Right cardiac atrium (tissue), 5 donors: ENCODE measurements at regions not wholly inside any gene's neighbourhood (a gene's known extent, or its start where the extent isn't known, plus 50 kb on each side); places are given as distances from the start of the nearest gene placed in this dataset.

ENCODE experiments used
- ATAC-seq, 2 donors: fragments of 200-7000 bp; cut with Tn5 transposase; one replicate each; pipeline versions ENCODE4 v1.8.0 to v1.9.1; 2020; ENCODE audit warnings: moderate library complexity in 2 of 2, mild to moderate bottlenecking in 1 of 2
- DNase-seq, 3 donors: peaks; one replicate each; pipeline ENCODE4 v3.0.0-alpha.2; 2020
- H3K27ac ChIP-seq: one replicate; pipeline ENCODE4 v1.5.1; 2013; ENCODE audit warnings: mild to moderate bottlenecking, low read length, control low read depth, moderate library complexity
- H3K27me3 ChIP-seq: one replicate; pipeline ENCODE4 v1.6.1; 2013; ENCODE audit not compliant: control insufficient read depth, insufficient read depth
- H3K4me1 ChIP-seq: one replicate; pipeline ENCODE4 v1.6.1; 2013; ENCODE audit warnings: low read length; ENCODE audit not compliant: control insufficient read depth, insufficient read depth
- H3K4me3 ChIP-seq: one replicate; pipeline ENCODE4 v1.5.1; 2013; ENCODE audit warnings: low read length, control low read depth
- H3K9me3 ChIP-seq: one replicate; pipeline ENCODE4 v1.6.1; 2013; ENCODE audit warnings: low read length; ENCODE audit not compliant: control insufficient read depth
- WGBS: extraction: QIAGEN DNeasy Blood & Tissue Kit; methylation state at CpG from one replicate; pipeline ENCODE4 v1.1.7; 2013; 5-methylcytosine and 5-hydroxymethylcytosine counted together
- intact Hi-C, 4 donors: fragments of 100-400 bp; cut with DNase I; formaldehyde crosslinking; loops; one replicate each; pipeline versions ENCODE4 v1.11.0 to v1.14.0; 2022 to 2023
- donor health status: healthy with polysubstance abuse.
- donor health status: DM: no; HTN: yes; CAD: no.
- donor health status: DM: no; HTN: no; CAD: no.
- donor health status: DM: no; HTN: yes; CAD: no; lungs with severe emphysema.
- donor health status: DM: yes; HTN: yes; CAD: no.

DNA sequence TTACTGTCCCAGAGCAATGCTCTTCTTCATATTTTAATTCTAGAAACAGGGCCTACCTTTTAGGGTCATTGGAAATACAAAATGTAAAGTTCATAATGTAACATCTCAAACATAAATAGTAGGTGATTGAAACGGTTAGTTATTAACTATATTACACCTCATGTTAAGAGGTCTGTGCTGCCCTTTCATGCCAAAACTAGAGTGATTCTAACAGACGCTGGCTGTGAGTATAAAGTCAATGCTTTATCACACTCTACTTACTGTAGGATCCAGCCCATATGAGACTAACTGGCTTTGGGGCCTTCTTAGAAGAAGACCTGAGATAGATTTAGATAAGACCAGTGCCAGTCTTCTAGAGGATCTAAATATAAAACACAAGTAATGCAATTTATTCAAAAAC lies 966.1 kb upstream of the SORCS1 start:
- 64% methylated on average over 2 of the region's 2 CpGs for WGBS
- DNase-seq (no peak), ATAC-seq (no peak)

GRCh38 chr10:108112218-108112617 lies 947.7 kb upstream of the SORCS1 start:
- 35% methylated on average over 2 of the region's 2 CpGs for WGBS
- Histone ChIP-seq H3K4me1 (no peaks in the 10 kb centered on the region), H3K27me3 (no peaks in the 10 kb centered on the region), H3K4me3 (no peak overlapping the region), H3K9me3 (no peaks in the 10 kb centered on the region), H3K27ac (no peak overlapping the region)
- DNase-seq (no peak), ATAC-seq (no peak)
- intact Hi-C loops, result no loop called here

More for the DNA sequence above, 966.1 kb upstream of the SORCS1 start:
- Histone ChIP-seq H3K9me3 (no peaks in the 10 kb centered on the region), H3K4me3 (no peak overlapping the region), H3K4me1 (no peaks in the 10 kb centered on the region), H3K27me3 (no peaks in the 10 kb centered on the region), H3K27ac (no peak overlapping the region)
- intact Hi-C loops, result no loop called here

DNA sequence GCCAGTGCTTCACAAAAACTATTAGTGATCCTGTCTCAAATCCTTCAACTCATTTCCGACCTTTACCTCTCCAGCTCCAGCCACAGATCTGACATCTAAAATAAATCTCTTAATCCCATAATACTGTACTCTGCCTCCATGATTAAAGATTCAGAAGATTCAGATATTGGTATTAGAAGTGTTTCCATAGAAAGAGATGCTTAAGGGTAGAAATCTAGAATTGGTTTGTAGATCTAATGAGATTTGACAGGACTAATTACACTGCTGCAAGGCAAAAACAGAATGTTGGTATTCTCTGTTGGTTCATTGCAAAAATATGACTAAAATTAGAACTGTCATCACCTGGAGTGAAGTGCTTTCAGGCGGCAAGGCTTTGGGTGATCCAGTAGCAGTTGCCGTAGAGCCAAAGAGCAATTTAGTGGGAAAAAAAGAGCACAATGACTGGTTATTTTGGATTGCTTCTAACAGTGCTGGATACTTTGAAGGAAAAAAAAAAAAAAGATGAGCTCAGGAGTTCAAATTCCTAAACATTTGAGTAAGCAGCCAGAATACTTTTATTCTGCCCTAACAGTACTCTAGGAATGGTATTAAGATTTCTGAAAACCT lies 940.1 kb upstream of the SORCS1 start:
- no peaks in the 10 kb centered on the region for H3K27me3 ChIP-seq
- H3K27ac ChIP-seq, result no peak overlapping the region
- intact Hi-C loops, result no loop called here
- 49% methylated on average over 3 of the region's 3 CpGs for WGBS
- H3K9me3 ChIP-seq, result no peaks in the 10 kb centered on the region
- H3K4me3 ChIP-seq, result no peak overlapping the region
- no peaks in the 10 kb centered on the region for H3K4me1 ChIP-seq
- DNase-seq, result no peak
- no peak for ATAC-seq

DNA sequence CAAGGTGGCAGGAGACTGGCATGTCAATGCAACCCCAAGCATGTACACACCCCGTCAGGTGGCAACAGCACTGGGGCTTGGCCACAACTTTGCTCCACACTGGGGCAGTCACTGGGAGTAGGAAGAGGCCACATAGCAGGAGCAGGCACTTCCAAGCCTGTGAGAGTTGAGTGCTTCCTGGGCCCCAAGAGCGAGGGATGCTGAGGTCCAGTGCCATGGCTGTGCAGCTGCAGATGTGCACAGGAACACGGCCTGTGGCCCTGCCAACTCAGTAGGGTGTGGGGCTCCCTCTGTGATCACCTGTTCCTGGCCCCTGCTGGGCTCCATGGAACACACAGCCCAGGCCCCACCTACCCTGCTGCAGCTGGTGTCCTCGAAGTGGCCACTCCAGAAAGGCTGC lies 932.8 kb upstream of the SORCS1 start:
- Histone ChIP-seq H3K4me3 (no peak overlapping the region), H3K4me1 (no peaks in the 10 kb centered on the region), H3K27me3 (no peaks in the 10 kb centered on the region), H3K27ac (no peak overlapping the region), H3K9me3 (no peaks in the 10 kb centered on the region)
- intact Hi-C loops, result no loop called here
- DNase-seq, result no peak
- no peak for ATAC-seq
- WGBS, result 84% methylated on average over 4 of the region's 4 CpGs

DNA sequence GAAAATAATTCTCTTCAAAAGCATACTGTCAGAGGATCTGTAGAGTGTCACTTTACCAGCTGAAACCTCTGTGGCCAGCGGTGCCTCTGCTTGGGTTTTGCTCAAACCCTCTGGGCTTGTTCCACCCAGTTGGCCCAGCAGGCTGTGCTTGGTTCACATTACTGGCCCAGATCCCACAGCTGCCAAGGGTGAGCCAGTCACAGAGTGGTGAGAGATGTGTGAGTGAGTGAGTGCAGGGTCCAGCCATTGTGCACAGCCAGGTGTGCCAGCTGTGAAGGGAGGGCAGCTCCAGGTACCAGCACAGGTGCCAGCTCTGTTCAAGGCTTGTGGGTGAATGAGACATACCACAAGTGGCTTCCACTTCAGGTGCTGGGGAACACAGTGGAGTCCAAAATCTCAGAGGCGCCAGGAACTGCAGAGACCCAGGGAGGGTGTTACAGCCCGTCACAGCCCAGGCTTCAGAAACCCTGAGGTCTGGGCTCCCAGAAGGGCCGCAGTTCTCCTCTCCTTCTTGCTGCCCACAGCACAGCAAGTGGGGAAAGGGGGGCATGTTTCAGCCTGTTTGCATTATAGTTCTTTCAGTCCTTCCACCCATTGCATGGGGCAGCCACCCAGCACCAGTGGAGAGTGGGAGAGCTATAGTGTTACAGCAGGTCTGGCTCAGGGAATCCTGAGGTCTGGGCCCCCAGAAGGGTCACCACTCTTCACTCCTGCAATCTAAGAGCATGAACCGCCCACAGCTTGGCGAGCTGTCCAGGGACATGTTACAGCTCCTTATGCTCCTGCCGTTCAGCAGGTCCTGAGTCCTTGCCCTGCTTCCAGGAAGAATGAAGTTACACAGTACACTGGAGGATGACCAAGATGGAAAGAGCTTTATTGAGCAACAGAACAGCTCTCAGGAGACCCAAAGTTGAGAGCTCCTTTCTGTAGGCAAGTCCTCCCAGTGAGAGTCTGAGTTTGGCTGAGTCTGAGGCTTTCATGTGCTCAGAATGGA lies 931.7 kb upstream of the SORCS1 start:
- ATAC-seq, result peak; percentile 37 to 51
- H3K27me3 ChIP-seq, result no peaks in the 10 kb centered on the region
- H3K9me3 ChIP-seq, result no peaks in the 10 kb centered on the region
- intact Hi-C loops, result no loop called here
- H3K4me3 ChIP-seq, result no peak overlapping the region
- DNase-seq, result peak; percentile 16 to 37 (median 30)
- no peak overlapping the region for H3K27ac ChIP-seq
- 74% methylated on average over 7 of the region's 7 CpGs for WGBS
- no peaks in the 10 kb centered on the region for H3K4me1 ChIP-seq

DNA sequence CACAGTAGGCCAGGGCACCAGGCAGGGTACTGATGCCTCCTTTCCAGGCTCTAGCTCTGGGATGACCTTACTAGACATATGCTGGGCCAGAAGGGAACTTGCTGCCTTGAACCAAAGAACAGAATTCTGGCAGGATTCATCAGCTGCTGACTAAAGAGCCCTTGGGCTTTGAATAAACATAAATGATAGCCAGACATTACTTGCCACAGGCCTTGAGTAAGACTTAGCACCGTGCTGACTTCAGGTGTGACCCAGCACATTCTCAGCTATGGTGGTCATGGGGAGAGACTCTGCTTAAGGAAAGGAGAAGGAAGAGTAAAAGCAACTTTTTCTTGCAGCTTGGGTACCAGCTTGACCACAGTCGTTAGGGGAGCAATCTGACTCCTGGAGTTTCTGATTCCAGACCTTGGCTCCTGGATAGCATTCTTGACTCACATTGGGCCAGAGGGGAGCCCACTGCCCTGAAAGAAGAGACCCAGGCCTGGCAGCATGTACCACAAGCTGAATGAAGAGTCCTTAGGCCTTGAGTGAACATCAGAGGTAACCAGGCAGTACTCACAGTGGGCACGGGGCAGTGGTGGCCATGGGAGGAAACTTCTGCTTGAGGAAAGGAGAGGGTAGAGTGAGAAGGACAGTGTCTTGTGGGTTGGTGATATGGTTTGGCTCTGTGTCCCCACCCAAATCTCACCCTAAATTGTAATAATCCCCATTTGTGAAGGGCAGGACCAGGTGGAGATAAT lies 926.1 kb upstream of the SORCS1 start:
- Histone ChIP-seq H3K9me3 (no peaks in the 10 kb centered on the region), H3K27me3 (no peaks in the 10 kb centered on the region), H3K4me3 (no peak overlapping the region), H3K4me1 (no peaks in the 10 kb centered on the region), H3K27ac (no peak overlapping the region)
- 78% methylated on average over 3 of the region's 3 CpGs for WGBS
- intact Hi-C loops, result no loop called here
- DNase-seq (no peak), ATAC-seq (no peak)

GRCh38 chr10:108086502-108086901 lies 922.0 kb upstream of the SORCS1 start:
- Histone ChIP-seq H3K4me1 (no peaks in the 10 kb centered on the region), H3K27ac (no peak overlapping the region), H3K4me3 (no peak overlapping the region), H3K9me3 (no peaks in the 10 kb centered on the region), H3K27me3 (no peaks in the 10 kb centered on the region)
- intact Hi-C loops, result no loop called here
- no peak for DNase-seq
- WGBS, result 78% methylated on average over 1 of the region's 1 CpG
- ATAC-seq, result no peak

GRCh38 chr10:108082596-108082995 lies 918.1 kb upstream of the SORCS1 start:
- intact Hi-C loops, result no loop called here

GRCh38 chr10:108078263-108078662 lies 913.8 kb upstream of the SORCS1 start:
- DNase-seq (no peak), ATAC-seq (no peak)
- Histone ChIP-seq H3K4me1 (no peaks in the 10 kb centered on the region), H3K27me3 (no peaks in the 10 kb centered on the region), H3K9me3 (no peaks in the 10 kb centered on the region), H3K4me3 (no peak overlapping the region), H3K27ac (no peak overlapping the region)
- intact Hi-C loops, result no loop called here
- 67% methylated on average over 2 of the region's 2 CpGs for WGBS

More at GRCh38 chr10:108082596-108082995, 918.1 kb upstream of the SORCS1 start:
- DNase-seq (no peak), ATAC-seq (no peak)
- no peak overlapping the region for H3K27ac ChIP-seq
- H3K27me3 ChIP-seq, result no peaks in the 10 kb centered on the region
- WGBS, result 59% methylated on average over 1 of the region's 1 CpG
- no peaks in the 10 kb centered on the region for H3K9me3 ChIP-seq
- no peaks in the 10 kb centered on the region for H3K4me1 ChIP-seq
- H3K4me3 ChIP-seq, result no peak overlapping the region

DNA sequence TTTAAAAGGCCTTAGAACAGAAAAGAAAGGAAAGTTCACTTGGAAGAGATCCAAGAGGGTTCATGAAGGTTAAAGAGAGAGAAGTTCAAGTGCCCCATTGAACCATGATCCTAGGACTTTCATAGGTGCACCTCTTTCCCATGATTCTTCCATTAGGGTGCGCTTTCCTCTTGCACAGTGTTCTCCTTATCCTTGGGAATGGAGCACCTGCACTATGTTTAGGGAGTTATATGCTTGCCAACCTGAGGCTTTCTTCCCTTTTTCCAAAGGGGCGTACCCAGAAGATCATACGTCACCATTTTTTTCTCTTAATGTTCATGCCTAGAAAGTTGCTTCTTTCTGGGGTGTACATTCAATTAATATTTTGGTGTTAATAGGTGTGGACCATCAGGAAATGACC lies 908.0 kb upstream of the SORCS1 start:
- H3K27me3 ChIP-seq, result no peaks in the 10 kb centered on the region
- intact Hi-C loops, result no loop called here
- DNase-seq (no peak), ATAC-seq (no peak)
- H3K4me3 ChIP-seq, result no peak overlapping the region
- H3K4me1 ChIP-seq, result no peaks in the 10 kb centered on the region
- no peaks in the 10 kb centered on the region for H3K9me3 ChIP-seq
- H3K27ac ChIP-seq, result no peak overlapping the region
- 92% methylated on average over 3 of the region's 3 CpGs for WGBS

DNA sequence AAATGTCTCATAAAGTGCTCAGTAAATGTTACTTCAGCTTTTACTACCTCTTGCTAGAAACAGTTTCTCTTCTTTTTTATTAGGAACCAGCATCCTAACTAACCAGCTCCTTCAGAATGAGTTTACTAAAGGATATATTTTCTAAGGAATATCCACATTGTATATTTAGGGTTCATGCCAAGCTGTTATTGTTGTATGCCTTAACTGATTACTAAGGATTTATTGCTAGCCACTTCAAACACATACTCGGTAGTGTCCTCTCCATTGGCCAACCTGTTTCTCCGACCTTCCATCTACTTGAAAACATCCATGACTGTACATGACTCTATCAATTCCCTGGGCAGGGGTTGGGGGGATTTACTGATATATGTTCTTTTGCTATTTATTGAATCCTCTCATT lies 906.3 kb upstream of the SORCS1 start:
- intact Hi-C loops, result no loop called here
- ATAC-seq, result no peak
- Histone ChIP-seq H3K4me1 (no peaks in the 10 kb centered on the region), H3K4me3 (no peak overlapping the region), H3K27ac (no peak overlapping the region), H3K9me3 (no peaks in the 10 kb centered on the region), H3K27me3 (no peaks in the 10 kb centered on the region)
- no peak for DNase-seq
- WGBS, result 68% methylated on average over 2 of the region's 2 CpGs
